COLO668 (cell line): ENCODE measurements at regions not wholly inside any gene's neighbourhood (a gene's known extent, or its start where the extent isn't known, plus 50 kb on each side); places are given as distances from the start of the nearest gene placed in this dataset.

Experiments used
- DNase-seq: peaks from one replicate; lab custom pipeline; 2025; ENCODE audit not compliant: unreplicated experiment; lab: John Stamatoyannopoulos, UW

DNA sequence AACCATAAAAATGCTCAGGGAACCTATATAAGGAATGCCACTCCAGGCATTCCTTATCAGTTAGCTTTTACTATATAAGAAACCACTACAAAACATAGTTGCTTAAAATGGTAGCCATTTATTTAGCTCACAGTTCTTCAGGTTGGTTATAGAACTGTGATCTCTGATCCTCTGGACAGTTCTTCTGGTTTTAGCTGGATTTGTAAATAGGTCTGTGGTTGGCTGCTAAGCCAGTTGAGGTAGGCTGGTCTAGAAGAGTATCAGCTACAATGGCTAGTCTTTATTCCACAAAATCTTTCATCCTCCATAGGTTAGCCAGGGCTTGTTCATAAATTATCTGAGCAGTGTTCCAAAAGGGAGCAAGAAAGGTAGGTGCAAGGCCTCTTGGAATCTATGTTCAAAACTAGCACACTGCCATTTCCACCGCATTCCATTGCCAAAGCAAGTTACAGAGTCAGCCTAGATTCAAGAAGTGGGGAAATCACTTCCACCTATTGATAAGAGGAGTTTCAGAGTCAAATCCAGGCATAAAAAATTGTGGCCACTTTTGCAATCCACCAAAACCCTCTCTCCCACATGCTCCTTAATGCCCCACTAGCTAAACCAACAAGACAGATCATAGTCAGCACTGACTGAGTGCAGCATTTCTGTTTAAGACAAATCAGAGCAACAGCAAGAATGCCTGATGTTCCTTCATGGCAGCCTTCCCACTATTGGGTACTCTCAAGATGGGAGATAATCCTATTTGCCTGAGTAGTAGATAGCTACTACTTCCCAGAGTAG is 146.4 kb downstream of the IRS1 start:
- no peak for DNase-seq

DNA sequence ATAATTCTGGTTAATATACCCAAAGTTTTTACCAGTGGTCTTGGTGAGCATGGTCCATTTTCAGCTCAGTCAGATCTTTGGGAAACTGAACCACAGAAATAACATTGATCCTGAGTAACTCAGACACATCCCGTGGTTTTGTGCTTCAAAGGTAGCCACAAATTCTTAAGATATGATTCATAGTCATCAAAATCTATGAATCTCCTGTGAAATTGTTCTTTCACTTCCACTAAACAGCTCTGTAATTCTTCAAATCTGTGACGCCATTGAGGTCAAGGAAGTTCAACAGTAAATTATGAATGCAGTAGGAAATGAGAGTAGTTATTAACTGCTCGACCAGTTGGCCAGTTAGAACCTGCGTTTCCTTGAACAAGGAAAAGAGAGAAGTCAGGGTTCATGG is 147.3 kb downstream of the IRS1 start:
- DNase-seq = no peak

DNA sequence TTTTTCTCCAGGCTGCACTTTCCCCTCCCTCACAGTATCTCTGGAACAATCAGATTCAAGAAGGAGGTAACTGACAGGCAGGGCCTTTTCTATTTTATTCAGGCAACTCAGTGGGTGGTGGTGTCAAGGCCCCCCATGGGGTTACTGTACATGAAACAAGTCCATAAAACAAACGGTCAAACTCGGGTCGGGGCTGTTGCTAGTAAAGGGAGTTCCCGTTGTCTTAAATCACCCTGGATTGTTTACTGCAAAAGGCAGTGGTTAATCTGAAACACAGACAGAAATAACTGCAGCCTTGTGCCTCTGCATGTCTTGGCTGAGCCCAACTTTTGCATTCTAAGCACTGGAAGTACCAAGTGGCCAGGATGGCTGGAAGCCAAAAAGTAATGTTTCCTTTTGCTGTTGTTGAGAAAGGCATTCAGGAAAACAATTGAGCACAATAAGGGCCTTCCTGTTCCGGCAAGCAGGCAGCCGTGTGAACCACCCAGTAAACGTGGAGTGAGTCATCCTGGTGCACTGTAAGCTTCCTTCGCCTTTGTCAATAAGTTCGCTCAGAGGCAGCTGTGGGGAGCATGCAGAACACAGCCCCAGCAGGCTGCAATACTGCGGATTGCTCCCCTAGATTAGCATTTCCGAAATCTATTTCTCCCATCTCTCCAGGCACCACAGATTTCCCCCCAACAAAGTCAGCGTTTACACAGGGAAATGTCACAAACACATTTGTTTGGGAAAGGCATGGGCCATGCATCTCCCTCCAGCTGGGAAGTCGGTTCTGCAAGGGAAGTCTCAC is 149.6 kb downstream of the IRS1 start:
- DNase-seq = peak; percentile 81

DNA sequence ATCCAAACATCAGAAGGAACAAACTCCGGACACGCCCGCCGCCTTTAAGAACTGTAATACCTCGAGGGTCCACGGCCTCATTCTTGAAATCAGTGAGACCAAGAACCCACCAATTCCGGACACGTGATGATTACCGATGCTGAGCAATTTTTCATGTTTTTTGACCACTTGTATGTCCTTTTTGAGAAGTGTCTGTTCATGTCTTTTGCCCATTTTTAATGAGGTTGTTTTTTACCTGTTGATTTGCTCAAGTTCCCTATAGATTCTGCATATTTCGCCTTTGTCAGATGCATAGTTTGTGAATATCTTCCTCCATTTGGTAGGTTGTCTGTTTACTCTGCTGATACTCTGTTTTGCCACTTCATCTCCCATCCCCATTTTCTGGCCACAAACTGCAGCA is 150.4 kb downstream of the IRS1 start:
- DNase-seq = no peak

DNA sequence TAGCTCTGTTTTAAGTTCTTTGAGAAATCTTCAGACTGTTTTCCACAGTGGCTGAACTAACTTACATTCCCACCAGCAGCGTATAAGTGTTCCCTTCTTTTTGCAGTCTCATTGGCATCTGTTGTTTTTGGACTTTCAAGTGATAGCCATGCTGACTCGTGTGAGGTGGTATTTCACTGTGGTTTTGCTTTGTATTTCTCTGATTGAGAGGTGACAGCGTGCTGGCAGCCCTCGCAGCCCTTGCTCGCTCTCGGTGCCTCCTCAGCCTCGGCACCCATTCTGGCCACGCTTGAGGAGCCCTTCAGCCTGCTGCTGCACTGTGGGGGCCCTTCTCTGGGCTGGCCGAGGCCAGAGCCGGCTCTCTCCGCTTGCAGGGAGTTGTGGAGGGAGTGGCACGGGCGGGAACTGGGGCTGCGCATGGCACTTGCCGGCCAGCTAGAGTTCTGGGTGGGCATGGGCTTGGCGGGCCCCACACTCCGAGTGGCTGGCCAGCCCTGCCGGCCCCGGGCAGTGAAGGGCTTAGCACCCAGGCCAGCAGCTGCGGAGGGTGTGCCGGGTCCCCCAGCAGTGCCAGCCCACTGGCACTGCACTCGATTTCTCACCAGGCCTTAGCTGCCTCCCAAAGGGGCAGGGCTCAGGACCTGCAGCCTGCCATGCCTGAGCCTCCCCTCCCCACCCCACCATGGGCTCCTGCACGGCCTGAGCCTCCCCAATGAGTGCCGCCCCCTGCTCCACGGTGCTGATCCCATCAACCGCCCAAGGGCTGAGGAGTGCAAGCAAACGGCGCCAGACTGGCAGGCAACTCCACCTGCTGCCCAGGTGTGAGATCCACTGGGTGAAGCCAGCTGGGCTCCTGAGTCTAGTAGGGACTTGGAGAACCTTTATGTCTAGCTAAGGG is 151.8 kb downstream of the IRS1 start:
- DNase-seq = no peak

DNA sequence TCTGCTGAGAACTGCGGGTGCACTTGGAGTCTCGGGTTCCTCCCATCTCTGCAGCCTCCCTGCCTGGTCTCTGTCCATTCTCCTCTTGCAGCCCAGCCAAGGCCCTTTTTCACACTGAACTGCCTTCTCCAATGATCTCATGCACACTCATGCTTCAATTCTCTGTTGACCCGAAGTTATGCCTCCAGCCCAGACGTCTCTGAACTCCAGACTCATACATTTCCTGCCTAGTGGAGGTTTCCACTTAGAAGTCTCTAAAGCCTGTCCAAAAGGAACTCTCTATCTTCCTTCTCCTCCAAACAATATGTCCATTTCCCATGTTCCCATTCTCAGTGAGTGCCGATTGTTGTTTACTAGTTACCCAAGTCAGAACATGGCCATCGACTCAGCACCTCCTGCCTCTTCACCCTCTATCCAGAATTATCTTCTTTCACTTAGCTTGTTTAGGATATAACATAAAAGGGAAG is 155.2 kb downstream of the IRS1 start:
- DNase-seq = no peak

DNA sequence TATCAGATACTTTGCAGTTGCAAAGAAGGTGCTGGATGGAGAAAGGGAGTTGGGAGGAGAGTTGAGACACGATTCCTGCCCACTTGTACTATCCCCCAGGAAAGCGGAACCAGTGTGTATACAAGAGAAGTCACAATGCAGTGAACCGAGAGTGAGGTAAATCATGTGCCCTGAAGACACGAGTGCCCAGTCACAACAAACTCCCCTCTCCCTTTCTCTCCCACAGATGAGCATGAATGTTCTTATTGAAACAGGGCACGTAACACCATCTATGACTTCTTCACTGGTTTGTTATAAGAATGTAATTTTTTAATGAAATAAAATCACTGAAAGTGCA is 155.7 kb downstream of the IRS1 start:
- DNase-seq = no peak

DNA sequence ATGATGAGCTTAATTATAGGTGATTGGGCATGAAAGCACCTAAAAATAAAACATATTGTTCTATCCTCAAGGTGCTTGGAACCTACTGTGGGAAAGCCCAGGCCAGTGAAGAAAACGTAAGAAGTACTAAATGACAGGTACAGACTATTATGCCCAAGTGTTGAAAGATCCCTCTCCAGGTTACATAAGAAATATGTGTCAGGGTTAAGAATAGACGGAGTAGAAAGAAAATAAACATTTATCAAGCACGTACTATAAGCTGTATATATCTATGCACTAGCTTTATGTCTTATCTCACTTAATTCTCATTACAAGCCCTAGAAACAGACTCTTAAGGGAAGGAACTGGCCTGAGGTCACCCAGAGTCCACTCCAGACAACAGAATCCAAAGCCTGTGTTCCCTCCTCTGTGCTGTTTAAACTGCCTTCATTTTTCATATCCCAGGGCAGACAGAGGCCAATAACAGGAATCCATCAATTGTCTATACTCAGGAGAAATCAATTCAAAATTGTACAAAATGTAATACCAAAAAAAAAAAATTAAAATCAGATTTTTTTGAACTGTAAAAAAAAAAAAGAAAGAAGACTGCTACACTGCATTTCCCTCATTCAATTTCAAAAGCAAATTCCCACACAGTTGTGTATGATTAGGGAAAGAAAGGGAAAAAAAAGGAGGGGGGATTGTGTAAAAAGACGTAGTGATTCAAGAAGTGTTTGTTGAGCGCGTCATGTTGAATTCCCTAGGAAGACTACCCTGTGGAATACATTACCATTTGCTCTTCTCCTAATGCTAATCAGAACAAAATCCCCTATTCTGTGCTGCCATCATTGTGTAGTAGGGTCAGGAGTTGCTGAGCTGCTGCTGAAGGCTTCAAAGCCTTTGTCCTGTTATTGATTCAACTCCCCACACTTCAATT is 156.3 kb downstream of the IRS1 start:
- no peak for DNase-seq

DNA sequence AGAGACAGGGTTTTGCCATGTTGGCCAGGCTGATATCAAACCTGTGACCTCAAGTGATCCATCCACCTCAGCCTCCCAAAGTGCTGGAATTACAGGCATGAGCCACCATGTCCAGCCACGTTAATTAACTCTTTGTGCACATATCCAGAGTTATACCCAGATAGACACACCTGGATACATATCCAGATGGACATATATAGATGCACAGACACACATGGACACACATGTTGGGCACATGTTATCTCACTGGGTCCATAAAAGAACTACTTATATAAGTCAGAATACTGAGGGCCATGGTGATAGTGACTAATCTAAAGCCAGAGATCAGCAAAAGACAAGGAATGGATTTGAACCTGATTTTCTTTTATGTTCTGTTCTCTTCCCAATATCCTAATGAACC is 158.6 kb downstream of the IRS1 start:
- no peak for DNase-seq

DNA sequence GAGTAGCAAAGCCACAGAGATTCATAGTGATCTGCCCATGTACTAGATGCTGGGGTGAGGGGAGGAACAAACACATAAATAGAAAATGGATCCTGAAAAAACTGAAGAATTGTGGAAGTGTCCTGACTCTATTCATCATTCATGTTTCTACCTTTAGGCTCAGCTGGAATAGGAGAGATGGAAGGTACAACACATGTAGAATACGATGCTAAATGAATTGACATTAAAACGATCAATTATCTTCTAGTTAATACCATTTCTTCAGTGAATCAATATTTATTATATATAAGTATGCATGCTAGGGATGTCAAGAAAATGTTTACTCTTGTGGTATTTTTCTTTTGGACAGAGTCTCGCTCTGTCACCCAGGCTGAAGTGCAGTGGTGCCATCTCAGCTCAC is 159.1 kb downstream of the IRS1 start:
- no peak for DNase-seq

DNA sequence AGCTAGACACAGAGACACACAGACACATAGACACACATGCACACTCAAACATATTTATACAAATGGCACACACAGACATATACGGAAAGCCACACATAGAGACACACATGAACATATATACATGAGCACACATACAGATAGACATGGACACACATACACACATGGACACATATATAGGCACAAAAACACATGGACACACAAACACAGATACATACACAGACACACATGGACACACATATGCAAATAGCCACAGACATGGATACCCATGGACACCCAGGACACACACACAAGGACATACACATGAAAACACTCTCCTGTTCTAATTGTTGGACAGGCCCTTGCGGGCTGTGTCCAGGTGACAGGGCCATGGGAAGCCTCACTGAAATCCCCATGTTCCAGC is 160.1 kb downstream of the IRS1 start:
- DNase-seq = no peak

DNA sequence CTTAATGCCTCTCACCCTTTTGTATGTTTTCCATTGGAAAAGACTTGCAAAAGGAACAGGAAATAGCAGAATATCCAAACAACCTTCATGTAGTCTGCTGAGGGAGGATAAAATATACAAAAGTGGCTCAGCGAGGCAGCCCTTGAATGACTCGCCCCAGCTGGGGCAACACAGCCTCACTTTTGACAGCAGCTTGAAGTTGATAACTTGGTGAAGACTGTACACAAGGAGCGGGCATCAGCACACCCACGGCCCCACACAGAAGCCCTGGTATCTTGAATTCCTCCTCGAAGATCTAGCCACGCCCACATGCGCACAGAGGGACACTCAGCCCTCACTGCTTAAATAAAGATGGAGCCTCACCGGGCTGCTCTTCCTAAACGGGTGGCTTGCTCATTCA is 161.0 kb downstream of the IRS1 start:
- no peak for DNase-seq

DNA sequence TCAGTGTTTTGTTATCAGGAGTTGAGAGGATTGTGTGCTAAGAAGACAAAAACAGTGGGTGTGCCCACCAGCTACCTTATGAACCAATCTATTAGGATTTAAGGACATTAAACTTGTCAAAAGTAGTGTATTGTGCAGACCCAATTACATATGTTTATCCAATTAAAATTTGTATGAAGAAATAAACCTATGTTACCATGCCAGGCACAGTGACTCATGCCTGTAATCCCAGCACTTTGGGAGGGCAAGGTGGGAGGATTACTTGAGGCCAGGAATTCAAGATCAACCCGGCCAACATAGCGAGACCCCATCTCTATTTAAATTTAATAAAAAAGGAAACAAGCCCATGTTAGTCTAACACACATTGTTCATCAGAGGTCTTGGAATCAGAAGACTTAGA is 162.2 kb downstream of the IRS1 start:
- DNase-seq = no peak

DNA sequence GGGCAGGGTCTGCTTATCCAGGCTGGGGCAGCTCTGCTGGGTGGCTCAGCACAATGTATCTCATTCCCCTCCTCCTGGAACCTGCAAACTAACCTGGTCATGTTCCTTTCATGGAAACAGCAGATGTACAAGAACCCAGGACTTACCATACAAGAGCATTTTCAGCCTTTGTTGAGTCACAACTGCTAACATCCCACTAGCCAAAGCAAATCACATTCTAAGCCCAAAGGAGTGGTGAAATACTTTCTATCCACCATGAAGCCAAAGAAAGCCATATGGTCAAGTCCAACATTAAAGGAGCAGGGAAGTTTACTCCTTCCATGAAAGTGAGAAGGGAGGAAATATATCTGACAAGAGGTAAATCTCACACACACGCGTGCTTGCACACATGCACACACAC is 163.0 kb downstream of the IRS1 start:
- DNase-seq = no peak

DNA sequence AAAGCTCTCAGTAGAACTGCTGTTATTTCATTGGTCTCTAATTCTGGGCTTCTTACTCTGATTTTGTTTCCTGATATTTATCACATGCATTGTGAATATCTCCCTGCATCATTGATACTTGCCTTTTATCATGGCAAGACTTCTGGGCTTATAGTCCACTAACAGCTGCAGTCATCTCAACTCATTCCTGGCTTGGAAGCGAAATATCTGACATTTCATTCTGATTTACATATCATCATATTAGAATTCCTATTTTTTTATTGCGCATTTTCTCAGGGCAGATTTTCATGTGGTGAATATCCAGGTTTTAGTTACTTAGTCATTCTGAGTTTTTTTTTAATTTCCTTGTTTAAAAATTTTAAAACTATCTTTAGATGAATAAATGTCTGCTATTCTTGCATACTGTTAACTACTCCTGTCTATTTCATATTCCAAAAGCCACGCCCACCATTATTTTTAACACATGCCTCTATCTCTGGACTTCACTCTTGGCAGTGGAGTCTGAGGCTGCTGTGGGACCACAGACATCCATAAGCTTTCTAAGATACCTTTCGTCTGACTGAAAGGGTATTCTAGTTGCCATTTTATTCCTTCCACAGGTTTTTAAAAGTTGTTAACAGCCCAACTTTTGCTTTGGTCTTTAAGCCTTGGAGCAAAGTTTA is 164.5 kb downstream of the IRS1 start:
- DNase-seq = no peak

DNA sequence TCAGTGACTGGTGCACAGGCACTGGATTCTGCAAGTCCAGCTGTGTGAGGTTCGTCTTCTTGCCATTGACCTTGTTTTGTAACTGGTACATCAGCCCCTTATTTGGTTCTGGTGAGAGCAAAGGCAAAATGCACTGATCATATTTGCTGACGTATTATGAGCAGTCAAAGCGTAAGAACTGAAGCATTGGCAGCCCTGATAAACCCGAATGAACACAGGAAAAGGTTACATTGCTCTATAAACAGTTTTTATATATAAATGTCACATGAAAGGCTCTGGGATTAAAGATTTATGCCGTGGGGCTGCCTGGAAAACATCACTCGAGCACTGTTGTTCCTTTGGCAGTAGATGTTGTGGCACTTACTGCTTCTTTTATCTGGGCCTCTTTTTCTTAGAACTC is 167.9 kb downstream of the IRS1 start:
- DNase-seq = no peak

DNA sequence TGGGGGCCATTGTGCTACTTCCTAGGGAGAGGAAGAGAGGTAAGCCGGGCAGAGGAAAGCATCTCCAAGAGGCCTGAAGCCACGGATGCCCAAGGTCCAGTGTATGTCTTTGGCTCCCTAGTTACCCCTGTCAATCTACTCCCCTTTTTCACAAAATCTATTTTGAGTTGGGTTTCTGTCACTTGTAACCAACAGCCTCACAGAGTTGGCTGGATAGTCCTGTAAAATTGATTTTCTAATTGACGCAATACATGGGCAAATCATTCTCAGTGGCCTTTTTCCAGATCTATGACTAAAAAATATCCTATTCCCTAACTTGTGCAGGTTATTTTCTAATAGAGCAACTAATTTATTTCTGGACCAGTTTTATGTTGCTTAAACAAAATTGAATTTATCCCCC is 168.4 kb downstream of the IRS1 start:
- no peak for DNase-seq

DNA sequence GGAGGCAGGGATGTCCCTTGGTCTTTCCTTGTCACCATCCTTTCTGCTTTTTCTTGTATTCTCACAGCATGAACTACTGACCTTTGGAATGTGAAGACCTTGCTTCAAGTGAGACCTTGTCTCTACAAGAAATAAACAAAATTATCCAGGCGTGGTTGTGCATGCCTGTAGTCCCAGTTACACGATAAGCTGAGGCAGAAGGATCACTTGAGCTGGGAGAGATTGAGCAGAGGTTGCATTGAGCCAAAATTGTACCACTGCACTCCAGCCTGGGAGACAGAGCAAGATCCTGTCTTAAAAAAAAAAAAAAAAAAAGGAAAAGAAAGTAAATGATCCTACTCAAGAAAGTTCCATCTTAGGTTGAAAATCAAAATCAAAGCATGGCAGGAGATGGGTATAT is 173.7 kb downstream of the IRS1 start:
- DNase-seq = no peak

DNA sequence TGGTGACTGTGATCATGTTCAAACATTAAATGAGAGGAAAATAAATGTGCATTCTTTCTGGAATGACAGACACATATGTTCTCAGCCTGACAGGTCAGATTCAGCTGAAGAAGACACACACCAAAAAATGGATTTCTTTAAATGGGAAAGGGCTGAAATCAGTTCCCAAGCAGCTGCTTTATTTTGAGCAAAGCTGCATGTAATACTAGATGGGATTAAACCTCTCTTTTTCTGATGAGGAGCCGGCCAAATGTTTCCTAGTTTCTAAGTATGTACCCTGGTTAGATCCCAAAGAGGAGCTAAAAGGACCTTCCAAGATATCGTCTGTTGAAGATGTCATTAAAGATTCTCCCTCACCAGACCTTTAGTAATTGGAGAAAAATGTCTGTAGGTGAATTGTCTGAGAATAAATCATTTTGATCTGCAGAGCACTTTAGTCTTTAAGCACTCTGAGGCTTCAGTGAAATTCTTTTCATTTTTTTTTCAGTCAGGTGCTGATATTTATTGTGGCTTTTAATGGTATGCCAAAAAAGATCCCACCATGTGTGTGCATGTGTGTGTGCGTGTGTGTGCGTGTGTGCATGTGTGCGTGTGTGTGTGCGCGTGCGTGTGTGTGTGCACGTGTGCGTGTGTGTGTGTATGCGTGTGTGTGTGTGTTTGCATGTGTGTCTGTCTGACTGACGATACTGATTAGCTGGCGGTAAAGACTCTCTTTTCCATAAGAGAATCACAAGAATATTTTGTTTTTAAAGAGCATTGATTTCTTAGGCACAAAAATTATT is 175.8 kb downstream of the IRS1 start:
- DNase-seq = no peak
